HepG2 (cell line): ENCODE measurements at regions not wholly inside any gene's neighbourhood (a gene's known extent, or its start where the extent isn't known, plus 50 kb on each side); places are given as distances from the start of the nearest gene placed in this dataset.

Experiments
- ATAC-seq: fragments of 200-7000 bp; cut with Tn5 transposase; 3 replicates; pipeline ENCODE4 v1.9.1; 2020; ENCODE audit warnings: mild to moderate bottlenecking, moderate library complexity
- BruUV-seq: library from RNA; stranded (reverse); fragments of 400-500 nt; replicated peaks from 2 replicates; lab custom pipeline; 2021; lab: Mats Ljungman, UMichigan
- CTCF ChIA-PET: fragments of 300-600 bp; formaldehyde crosslinking; extraction: SDS; loops from one replicate; lab custom pipeline; 2021; ENCODE audit warnings: low total read pairs, inconsistent platforms, low intra/inter-chr PET ratio; lab: Yijun Ruan, JAX
- POLR2A ChIA-PET: fragments of 350-600 bp; sonication (Branson Sonifier 250); formaldehyde crosslinking; loops from one replicate; lab custom pipeline; 2020; ENCODE audit warnings: antibody characterized with exemption, inconsistent platforms; lab: Yijun Ruan, JAX
- DNase-seq: peaks from one replicate; pipeline ENCODE4 v3.0.0-alpha.2; 2015; ENCODE audit warnings: low spot score
- FAIRE-seq: peaks from 3 replicates; lab custom pipeline; 2011; peaks lifted over from hg19 to GRCh38; lab: Jason Lieb, UNC
- H2AFZ ChIP-seq: one replicate; pipeline ENCODE4 v1.6.1; 2011; ENCODE audit warnings: low read length, inconsistent platforms
- H3K27ac ChIP-seq: fragments of 300-600 bp; 3 replicates; pipeline ENCODE4 v1.8.0; 2011; ENCODE audit warnings: mixed run types, mild to moderate bottlenecking, mixed read lengths, low read length, inconsistent platforms; ENCODE audit not compliant: insufficient read depth; ENCODE audit errors: extremely low read length
- H3K27me3 ChIP-seq, 2 experiments: fragments of 200-600 bp in 1 of 2; 2 replicates in 1 of 2; 3 replicates in 1 of 2; pipeline versions ENCODE4 v1.6.0 to v1.8.0; 2011; ENCODE audit warnings: low read length in 2 of 2, mild to moderate bottlenecking in 2 of 2, moderate library complexity in 2 of 2, inconsistent platforms in 1 of 2; ENCODE audit not compliant: insufficient read depth in 2 of 2, control insufficient read depth in 1 of 2
- H3K36me3 ChIP-seq, 2 experiments: fragments of 200-600 bp in 1 of 2; replicated peaks in 1 of 2; 2 replicates in 1 of 2; 3 replicates in 1 of 2; pipeline versions ENCODE4 v1.5.1 to v1.8.0; 2011; ENCODE audit warnings: low read length in 2 of 2, inconsistent platforms in 1 of 2; ENCODE audit not compliant: insufficient read depth in 2 of 2, control insufficient read depth in 1 of 2
- H3K4me1 ChIP-seq: 2 replicates; pipeline ENCODE4 v1.5.1; 2012; ENCODE audit warnings: low read length, inconsistent platforms; ENCODE audit not compliant: insufficient read depth
- H3K4me2 ChIP-seq: 2 replicates; pipeline ENCODE4 v1.6.0; 2011; ENCODE audit warnings: low read depth, low read length, inconsistent platforms
- H3K4me3 ChIP-seq, 3 experiments: fragments of 200-600 bp in 1 of 3; sonication (generic), shearing (Covaris generic) in 1 of 3; replicated peaks in 1 of 3; 2 replicates each; pipeline ENCODE4 v1.5.1; 2011 to 2016; ENCODE audit warnings: low read length in 3 of 3, inconsistent platforms in 2 of 3, low read depth in 2 of 3, mild to moderate bottlenecking in 2 of 3, control low read depth in 1 of 3, mixed read lengths in 1 of 3; ENCODE audit not compliant: insufficient read depth in 1 of 3
- H3K79me2 ChIP-seq: one replicate; pipeline ENCODE4 v1.6.1; 2011; ENCODE audit warnings: low read length, inconsistent platforms; ENCODE audit not compliant: insufficient read depth
- H3K9ac ChIP-seq: 2 replicates; pipeline ENCODE4 v1.6.0; 2011; ENCODE audit warnings: mild to moderate bottlenecking, low read depth, low read length, inconsistent platforms; ENCODE audit not compliant: insufficient read depth
- H3K9me3 ChIP-seq: 2 replicates; pipeline ENCODE4 v1.5.1; 2012; ENCODE audit warnings: mild to moderate bottlenecking, low read length
- H4K20me1 ChIP-seq: 2 replicates; pipeline ENCODE4 v1.6.0; 2011; ENCODE audit warnings: inconsistent platforms, mild to moderate bottlenecking, low read length, moderate library complexity; ENCODE audit not compliant: insufficient read depth
- CREM ChIP-seq, 2 experiments: sonication (generic) in 1 of 2; formaldehyde crosslinking in 1 of 2; IDR thresholded peaks; 2 replicates each; pipeline versions ENCODE4 v1.4.0 to v1.6.1; 2016 to 2020; ENCODE audit warnings: antibody characterized with exemption in 1 of 2, mild to moderate bottlenecking in 1 of 2, missing genetic modification reagents in 1 of 2
- JARID2 ChIP-seq: sonication (generic); formaldehyde crosslinking; IDR thresholded peaks from 2 replicates; pipeline ENCODE4 v1.8.1; 2023; ENCODE audit warnings: missing genetic modification reagents, inconsistent platforms; ENCODE audit not compliant: insufficient replicate concordance
- PCBP2 ChIP-seq: fragments of 200-400 bp; formaldehyde crosslinking; optimal IDR thresholded peaks from 2 replicates; pipeline ENCODE3; 2018; ENCODE audit warnings: low read length, low read depth; ENCODE audit not compliant: poor library complexity, severe bottlenecking
- PITX1 ChIP-seq: sonication (generic); formaldehyde crosslinking; IDR thresholded peaks from 2 replicates; pipeline ENCODE4 v1.5.1; 2020; ENCODE audit warnings: mild to moderate bottlenecking, missing genetic modification reagents
- RXRA ChIP-seq: sonication (generic); formaldehyde crosslinking; IDR thresholded peaks from 2 replicates; pipeline ENCODE4 v1.5.1; 2020; ENCODE audit warnings: missing genetic modification reagents
- SP4 ChIP-seq: sonication (generic); formaldehyde crosslinking; IDR thresholded peaks from 2 replicates; pipeline ENCODE4 v1.8.1; 2023; ENCODE audit warnings: mild to moderate bottlenecking, missing genetic modification reagents
- ZNF34 ChIP-seq: sonication (generic); formaldehyde crosslinking; IDR thresholded peaks from 2 replicates; pipeline ENCODE4 v1.4.0; 2020; ENCODE audit warnings: mild to moderate bottlenecking, missing genetic modification reagents, borderline replicate concordance
- ZNF430 ChIP-seq: sonication (generic); formaldehyde crosslinking; IDR thresholded peaks from 2 replicates; pipeline ENCODE4 v1.9.0; 2021; ENCODE audit warnings: mild to moderate bottlenecking, missing genetic modification reagents
- WGBS: methylation state at CpG from one replicate; pipeline ENCODE4 v1.1.6; 2017; ENCODE audit warnings: low lambda C conversion rate; 5-methylcytosine and 5-hydroxymethylcytosine counted together
- in situ Hi-C: cut with HindIII; loops from 2 replicates; pipeline ENCODE4 v1.10.0; 2017; ENCODE audit warnings: low pct_unique_long_range_greater_than_20kb; ENCODE audit not compliant: extremely low pct_ligation_motif_present
- intact Hi-C: fragments of 100-400 bp; cut with micrococcal nuclease; formaldehyde crosslinking; loops from one replicate; pipeline ENCODE4 v1.10.0; 2022; ENCODE audit not compliant: unreplicated experiment
- TF ChIP-seq, protein P1 (sequence below): sonication (generic); formaldehyde crosslinking; IDR thresholded peaks from 2 replicates; pipeline ENCODE4 v1.4.0; 2020; ENCODE audit warnings: low read depth, mild to moderate bottlenecking, missing genetic modification reagents
- TF ChIP-seq, protein P2 (sequence below): sonication (generic); formaldehyde crosslinking; IDR thresholded peaks from 2 replicates; pipeline ENCODE4 v1.8.1; 2022; ENCODE audit warnings: low read depth, mild to moderate bottlenecking, missing genetic modification reagents

DNA sequence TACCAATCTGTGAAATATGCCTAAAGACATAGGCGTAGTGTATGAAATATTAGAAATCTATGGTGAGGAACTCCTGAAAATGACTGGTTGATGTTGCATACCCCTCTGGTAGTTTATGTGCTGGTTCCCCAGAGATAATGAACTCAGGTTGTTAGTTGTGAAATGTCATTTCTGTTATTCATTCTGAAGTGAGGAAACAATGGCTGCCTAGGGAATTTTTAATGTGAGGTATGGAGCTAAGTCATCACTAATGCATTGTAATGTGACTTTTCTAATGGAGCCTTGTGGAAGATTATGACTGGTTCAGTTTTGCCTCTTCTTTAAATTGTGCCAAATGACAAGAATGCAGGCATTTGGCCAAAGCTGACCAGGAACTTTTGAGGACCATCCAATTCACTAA is 61.6 kb upstream of the RAB27B start:
- H3K4me1 ChIP-seq, result peaks cover 21% of the 10 kb centered on the region
- no peak overlapping the region for H3K4me2 ChIP-seq
- TF ChIP-seq CREM (IDR thresholded peaks at IDR 0.05), result no peak
- no peak for TF ChIP-seq CREM (CRISPR knock-in tag; IDR thresholded peaks at IDR 0.05)
- no peak for TF ChIP-seq PCBP2
- TF ChIP-seq, protein P1, sequence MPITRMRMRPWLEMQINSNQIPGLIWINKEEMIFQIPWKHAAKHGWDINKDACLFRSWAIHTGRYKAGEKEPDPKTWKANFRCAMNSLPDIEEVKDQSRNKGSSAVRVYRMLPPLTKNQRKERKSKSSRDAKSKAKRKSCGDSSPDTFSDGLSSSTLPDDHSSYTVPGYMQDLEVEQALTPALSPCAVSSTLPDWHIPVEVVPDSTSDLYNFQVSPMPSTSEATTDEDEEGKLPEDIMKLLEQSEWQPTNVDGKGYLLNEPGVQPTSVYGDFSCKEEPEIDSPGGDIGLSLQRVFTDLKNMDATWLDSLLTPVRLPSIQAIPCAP (CRISPR knock-in tag), result no peak
- TF ChIP-seq, protein P2, sequence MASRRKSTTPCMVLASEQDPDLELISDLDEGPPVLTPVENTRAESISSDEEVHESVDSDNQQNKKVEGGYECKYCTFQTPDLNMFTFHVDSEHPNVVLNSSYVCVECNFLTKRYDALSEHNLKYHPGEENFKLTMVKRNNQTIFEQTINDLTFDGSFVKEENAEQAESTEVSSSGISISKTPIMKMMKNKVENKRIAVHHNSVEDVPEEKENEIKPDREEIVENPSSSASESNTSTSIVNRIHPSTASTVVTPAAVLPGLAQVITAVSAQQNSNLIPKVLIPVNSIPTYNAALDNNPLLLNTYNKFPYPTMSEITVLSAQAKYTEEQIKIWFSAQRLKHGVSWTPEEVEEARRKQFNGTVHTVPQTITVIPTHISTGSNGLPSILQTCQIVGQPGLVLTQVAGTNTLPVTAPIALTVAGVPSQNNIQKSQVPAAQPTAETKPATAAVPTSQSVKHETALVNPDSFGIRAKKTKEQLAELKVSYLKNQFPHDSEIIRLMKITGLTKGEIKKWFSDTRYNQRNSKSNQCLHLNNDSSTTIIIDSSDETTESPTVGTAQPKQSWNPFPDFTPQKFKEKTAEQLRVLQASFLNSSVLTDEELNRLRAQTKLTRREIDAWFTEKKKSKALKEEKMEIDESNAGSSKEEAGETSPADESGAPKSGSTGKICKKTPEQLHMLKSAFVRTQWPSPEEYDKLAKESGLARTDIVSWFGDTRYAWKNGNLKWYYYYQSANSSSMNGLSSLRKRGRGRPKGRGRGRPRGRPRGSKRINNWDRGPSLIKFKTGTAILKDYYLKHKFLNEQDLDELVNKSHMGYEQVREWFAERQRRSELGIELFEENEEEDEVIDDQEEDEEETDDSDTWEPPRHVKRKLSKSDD (CRISPR knock-in tag), result no peak
- TF ChIP-seq JARID2 (CRISPR knock-in tag), result no peak
- no peak for TF ChIP-seq ZNF34 (CRISPR knock-in tag)
- no peak for TF ChIP-seq RXRA (CRISPR knock-in tag)
- TF ChIP-seq SP4 (CRISPR knock-in tag), result no peak
- no peak for TF ChIP-seq PITX1 (CRISPR knock-in tag)
- TF ChIP-seq ZNF430 (CRISPR knock-in tag), result no peak
- no peak overlapping the region for H3K27ac ChIP-seq
- CTCF ChIA-PET, result no interaction called here
- BruUV-seq, result no TSS peak
- FAIRE-seq, result no peak
- intact Hi-C loops (loop anchor here (10.0 kb wide), 1 partner anchor 178 kb away; no protein-coding TSS in a partner anchor), in situ Hi-C loops (no loop called here)
- no peak overlapping the region for H2AFZ ChIP-seq
- H3K9me3 ChIP-seq, result no peaks in the 10 kb centered on the region
- no peaks in the 10 kb centered on the region for H3K36me3 ChIP-seq
- POLR2A ChIA-PET, result no interaction called here
- H4K20me1 ChIP-seq, result no peaks in the 10 kb centered on the region
- 55% methylated on average over 1 of the region's 1 CpG for WGBS
- H3K4me3 ChIP-seq, result no peak overlapping the region
- ATAC-seq, result no peak
- no peaks in the 10 kb centered on the region for H3K27me3 ChIP-seq
- DNase-seq, result no peak
- H3K79me2 ChIP-seq, result no peaks in the 10 kb centered on the region
- no peak overlapping the region for H3K9ac ChIP-seq
